ENCODE measurements at regions not wholly inside any gene's neighbourhood (a gene's known extent, or its start where the extent isn't known, plus 50 kb on each side); places are given as distances from the start of the nearest gene placed in this dataset.

- no peak overlapping the region for H3K4me3 ChIP-seq (ENCODE audit: low read depth, low read length)
- H3K36me3 ChIP-seq (ENCODE audit: control insufficient read depth, insufficient read depth, low read length) = no peaks in the 10 kb centered on the region
- DNase-seq (ENCODE audit: low read depth) (no peak), FAIRE-seq (no peak)
- no peak for TF ChIP-seq CTCF (IDR thresholded peaks at IDR 0.05; ENCODE audit: insufficient read depth, low read length, severe bottlenecking)
- no peaks in the 10 kb centered on the region for H3K27me3 ChIP-seq (ENCODE audit: control insufficient read depth, insufficient read depth, low read length)
These were observed 81.2 kb upstream of the PIP4K2A start for GRCh38 chr10:22795546-22795945.

- no peak for TF ChIP-seq CTCF (IDR thresholded peaks at IDR 0.05; ENCODE audit: insufficient read depth, low read length, severe bottlenecking)
- DNase-seq (ENCODE audit: low read depth) (peak; percentile 66), FAIRE-seq (no peak)
- Histone ChIP-seq H3K36me3 (ENCODE audit: control insufficient read depth, insufficient read depth, low read length) (no peaks in the 10 kb centered on the region), H3K27me3 (ENCODE audit: control insufficient read depth, insufficient read depth, low read length) (no peaks in the 10 kb centered on the region), H3K4me3 (ENCODE audit: low read depth, low read length) (no peak overlapping the region)
These were observed 77.8 kb upstream of the PIP4K2A start for GRCh38 chr10:22792161-22792560.

GRCh38 chr10:22791665-22792064 lies 77.3 kb upstream of the PIP4K2A start:
- no peaks in the 10 kb centered on the region for H3K36me3 ChIP-seq (ENCODE audit: control insufficient read depth, insufficient read depth, low read length)
- no peak overlapping the region for H3K4me3 ChIP-seq (ENCODE audit: low read depth, low read length)
- no peak for DNase-seq (ENCODE audit: low read depth)
- no peak for FAIRE-seq
- TF ChIP-seq CTCF (IDR thresholded peaks at IDR 0.05; ENCODE audit: insufficient read depth, low read length, severe bottlenecking) = no peak
- no peaks in the 10 kb centered on the region for H3K27me3 ChIP-seq (ENCODE audit: control insufficient read depth, insufficient read depth, low read length)

GRCh38 chr10:22784668-22785067 lies 70.3 kb upstream of the PIP4K2A start:
- no peak for FAIRE-seq
- DNase-seq (ENCODE audit: low read depth) = no peak
- TF ChIP-seq CTCF (IDR thresholded peaks at IDR 0.05; ENCODE audit: insufficient read depth, low read length, severe bottlenecking) = no peak
- Histone ChIP-seq H3K4me3 (ENCODE audit: low read depth, low read length) (no peak overlapping the region), H3K27me3 (ENCODE audit: control insufficient read depth, insufficient read depth, low read length) (no peaks in the 10 kb centered on the region), H3K36me3 (ENCODE audit: control insufficient read depth, insufficient read depth, low read length) (no peaks in the 10 kb centered on the region)

- DNase-seq (ENCODE audit: low read depth) = no peak
- Histone ChIP-seq H3K4me3 (ENCODE audit: low read depth, low read length) (no peak overlapping the region), H3K27me3 (ENCODE audit: control insufficient read depth, insufficient read depth, low read length) (no peaks in the 10 kb centered on the region), H3K36me3 (ENCODE audit: control insufficient read depth, insufficient read depth, low read length) (no peaks in the 10 kb centered on the region)
- no peak for TF ChIP-seq CTCF (IDR thresholded peaks at IDR 0.05; ENCODE audit: insufficient read depth, low read length, severe bottlenecking)
- FAIRE-seq = no peak
These were observed 69.4 kb upstream of the PIP4K2A start for GRCh38 chr10:22783807-22784206.

GRCh38 chr10:22780474-22780885 lies 66.1 kb upstream of the PIP4K2A start:
- no peak for FAIRE-seq

More at GRCh38 chr10:22780474-22780885, 66.1 kb upstream of the PIP4K2A start:
- no peak for DNase-seq (ENCODE audit: low read depth)
- no peak for TF ChIP-seq CTCF (IDR thresholded peaks at IDR 0.05; ENCODE audit: insufficient read depth, low read length, severe bottlenecking)
- no peak overlapping the region for H3K4me3 ChIP-seq (ENCODE audit: low read depth, low read length)
- no peaks in the 10 kb centered on the region for H3K36me3 ChIP-seq (ENCODE audit: control insufficient read depth, insufficient read depth, low read length)
- no peaks in the 10 kb centered on the region for H3K27me3 ChIP-seq (ENCODE audit: control insufficient read depth, insufficient read depth, low read length)

Data from bronchial epithelial cell (primary cell).